ENCODE measurements at regions not wholly inside any gene's neighbourhood (a gene's known extent, or its start where the extent isn't known, plus 50 kb on each side); places are given as distances from the start of the nearest gene placed in this dataset.

- Mint-ChIP-seq H3K4me3 (no peak overlapping the region), H3K27me3 (ENCODE audit: insufficient read depth) (peaks cover 21% of the 10 kb centered on the region), H3K4me1 (peaks cover 15% of the 10 kb centered on the region), H3K36me3 (ENCODE audit: low read depth) (no peaks in the 10 kb centered on the region), H3K27ac (no peak overlapping the region), H3K9me3 (peaks cover 6% of the 10 kb centered on the region)
- Histone ChIP-seq H3K9me3 (ENCODE audit: control insufficient read depth, low read length) (no peaks in the 10 kb centered on the region), H3K27me3 (ENCODE audit: control insufficient read depth, insufficient read depth, low read length, poor library complexity, severe bottlenecking) (peaks cover 7% of the 10 kb centered on the region), H3K4me1 (ENCODE audit: control insufficient read depth, insufficient read depth, low read length) (no peaks in the 10 kb centered on the region), H3K4me3 (ENCODE audit: low read length) (no peak overlapping the region), H3K36me3 (ENCODE audit: control insufficient read depth, insufficient read depth, low read length) (no peaks in the 10 kb centered on the region), H3K9ac (ENCODE audit: extremely low read depth, low read length, poor library complexity, severe bottlenecking) (no peak overlapping the region), H3K27ac (ENCODE audit: low read depth, low read length) (no peak overlapping the region)
- TF ChIP-seq CTCF (conservative IDR thresholded peaks at IDR 0.05), result no peak
- 88 to 100% methylated on average over 7 to 8 of the region's 8 CpGs for WGBS, 2 experiments (ENCODE audit: insufficient coverage in 1 of 2, insufficient read length in 1 of 2)
- DNase-seq, result no peak
These were observed 567.9 kb upstream of the CDH11 start for GRCh38 chr16:65689726-65690125.

GRCh38 chr16:65688301-65688700, 566.4 kb upstream of the CDH11 start:
- WGBS, 2 experiments (ENCODE audit: insufficient coverage in 1 of 2, insufficient read length in 1 of 2), result 72% methylated on average over 1 of the region's 1 CpG; no CpG with 5 or more reads in 1 of the 2 experiments
- Histone ChIP-seq H3K36me3 (ENCODE audit: control insufficient read depth, insufficient read depth, low read length) (no peaks in the 10 kb centered on the region), H3K9ac (ENCODE audit: extremely low read depth, low read length, poor library complexity, severe bottlenecking) (no peak overlapping the region), H3K4me1 (ENCODE audit: control insufficient read depth, insufficient read depth, low read length) (no peaks in the 10 kb centered on the region), H3K4me3 (ENCODE audit: low read length) (no peak overlapping the region), H3K27ac (ENCODE audit: low read depth, low read length) (no peak overlapping the region), H3K9me3 (ENCODE audit: control insufficient read depth, low read length) (peaks cover 13% of the 10 kb centered on the region), H3K27me3 (ENCODE audit: control insufficient read depth, insufficient read depth, low read length, poor library complexity, severe bottlenecking) (peaks cover 7% of the 10 kb centered on the region)
- peaks cover 15% of the 10 kb centered on the region for H3K4me1 Mint-ChIP-seq
- H3K4me3 Mint-ChIP-seq, result no peak overlapping the region
- no peak for TF ChIP-seq CTCF (conservative IDR thresholded peaks at IDR 0.05)
- no peak overlapping the region for H3K27ac Mint-ChIP-seq
- peaks cover 21% of the 10 kb centered on the region for H3K27me3 Mint-ChIP-seq (ENCODE audit: insufficient read depth)
- no peak for DNase-seq
- H3K36me3 Mint-ChIP-seq (ENCODE audit: low read depth), result no peaks in the 10 kb centered on the region
- H3K9me3 Mint-ChIP-seq, result peaks cover 15% of the 10 kb centered on the region

- Mint-ChIP-seq H3K9me3 (peaks cover 13% of the 10 kb centered on the region), H3K27ac (no peak overlapping the region), H3K36me3 (ENCODE audit: low read depth) (no peaks in the 10 kb centered on the region), H3K4me1 (peaks cover 11% of the 10 kb centered on the region), H3K4me3 (no peak overlapping the region), H3K27me3 (ENCODE audit: insufficient read depth) (peaks cover 29% of the 10 kb centered on the region)
- TF ChIP-seq CTCF (conservative IDR thresholded peaks at IDR 0.05), result peak; percentile 72
- Histone ChIP-seq H3K4me1 (ENCODE audit: control insufficient read depth, insufficient read depth, low read length) (no peaks in the 10 kb centered on the region), H3K9me3 (ENCODE audit: control insufficient read depth, low read length) (peaks cover 15% of the 10 kb centered on the region), H3K4me3 (ENCODE audit: low read length) (peak overlapping the region; percentile 26), H3K27ac (ENCODE audit: low read depth, low read length) (no peak overlapping the region), H3K36me3 (ENCODE audit: control insufficient read depth, insufficient read depth, low read length) (no peaks in the 10 kb centered on the region), H3K9ac (ENCODE audit: extremely low read depth, low read length, poor library complexity, severe bottlenecking) (no peak overlapping the region), H3K27me3 (ENCODE audit: control insufficient read depth, insufficient read depth, low read length, poor library complexity, severe bottlenecking) (peaks cover 7% of the 10 kb centered on the region)
- no peak for DNase-seq
These were observed 562.4 kb upstream of the CDH11 start for GRCh38 chr16:65684230-65684629.

All from endodermal cell (in vitro differentiated cells).